KG1 (cell line): ENCODE measurements at regions not wholly inside any gene's neighbourhood (a gene's known extent, or its start where the extent isn't known, plus 50 kb on each side); places are given as distances from the start of the nearest gene placed in this dataset.
"Not testable (repeated sequence)": the region's sequence is repeated elsewhere in the genome, so short reads cannot be mapped to it uniquely, and the experiment has no call there.

Experiments used
- DNase-seq: peaks from one replicate; lab custom pipeline; 2025; lab: John Stamatoyannopoulos, UW

DNA sequence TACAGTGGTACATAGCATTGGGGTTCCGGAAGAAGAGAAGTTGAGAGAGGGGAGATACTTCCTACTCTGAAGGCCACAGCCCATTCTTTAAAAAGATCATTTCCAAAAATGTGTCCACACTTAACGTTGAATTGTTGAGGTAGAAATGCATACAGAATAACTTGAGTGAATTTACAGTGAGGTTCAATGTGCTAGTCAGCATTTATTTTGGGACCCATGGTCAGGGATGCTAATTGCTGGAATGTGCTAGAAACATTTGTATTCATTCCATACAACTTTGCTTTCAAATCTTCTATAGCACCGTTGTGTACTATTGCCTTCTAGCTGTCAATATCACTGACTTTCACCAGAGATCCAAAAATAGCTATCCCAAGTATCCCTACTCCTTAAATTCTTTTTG, 325.9 kb downstream of the SATB2 start:
- no peak for DNase-seq

- DNase-seq, result no peak
These were observed 326.5 kb downstream of the SATB2 start for GRCh38 chr2:199131136-199131655.

- no peak for DNase-seq
These were observed 327.2 kb downstream of the SATB2 start for GRCh38 chr2:199130501-199130900.

DNA sequence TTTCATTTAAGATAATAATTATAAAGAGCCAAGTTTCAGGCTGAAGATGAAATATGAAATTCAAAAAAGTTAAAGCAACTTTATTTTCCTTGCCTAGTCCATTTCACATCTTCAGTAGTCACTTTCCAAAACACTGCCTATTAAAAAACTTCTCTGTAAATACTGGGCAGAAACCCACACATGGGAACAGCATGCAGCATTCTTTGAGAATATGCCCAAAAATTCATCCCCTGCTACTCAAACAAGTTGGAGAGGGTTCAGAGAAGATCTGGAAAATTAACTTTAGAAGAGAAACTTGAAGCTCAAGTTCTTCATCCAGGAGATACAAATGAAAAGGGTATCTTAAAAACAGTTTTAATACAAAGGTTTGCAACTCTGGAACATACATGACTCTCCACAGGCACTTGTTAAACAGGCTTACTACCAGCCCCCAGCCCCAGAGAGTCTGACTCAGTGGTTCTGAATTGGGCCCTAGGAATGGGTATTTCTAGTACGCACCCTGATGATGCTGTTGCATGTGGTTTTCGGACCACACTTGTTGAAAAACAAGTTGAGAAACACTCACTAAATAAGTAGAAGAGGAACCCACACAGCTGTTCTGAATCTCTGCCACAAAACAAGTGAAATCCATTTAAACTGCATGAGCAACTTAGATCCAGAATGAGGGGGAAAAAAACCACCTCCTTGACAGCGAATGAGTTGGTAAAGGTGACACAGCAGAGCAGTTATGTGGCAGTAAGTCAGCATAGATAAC, 329.1 kb downstream of the SATB2 start:
- DNase-seq, result no peak

- DNase-seq, result no peak
These were observed 337.9 kb downstream of the SATB2 start for GRCh38 chr2:199119796-199120195.

DNA sequence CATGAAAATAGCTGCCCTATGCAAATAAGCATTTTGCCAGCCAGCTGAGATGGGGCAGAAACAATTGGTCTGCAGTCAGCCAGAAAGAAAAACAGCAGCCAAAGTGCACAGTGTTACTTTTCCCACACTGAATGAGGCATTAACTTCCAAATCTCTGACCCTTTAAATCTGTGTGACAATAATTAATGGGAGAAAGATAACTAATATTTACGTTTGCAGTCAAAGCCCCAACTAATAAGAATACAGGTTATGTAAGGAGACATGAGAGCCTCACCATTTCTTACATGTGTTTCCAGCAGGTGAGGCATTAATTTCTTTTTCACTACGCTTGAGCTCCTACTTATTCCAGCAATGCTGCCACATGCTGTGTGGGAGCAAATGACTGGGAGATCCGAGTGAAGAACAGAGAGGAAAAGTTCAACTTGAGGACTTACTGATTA, 339.0 kb downstream of the SATB2 start:
- no peak for DNase-seq

GRCh38 chr2:199115169-199115568, 342.6 kb downstream of the SATB2 start:
- no peak for DNase-seq

GRCh38 chr2:199113111-199113510, 344.6 kb downstream of the SATB2 start:
- no peak for DNase-seq

DNA sequence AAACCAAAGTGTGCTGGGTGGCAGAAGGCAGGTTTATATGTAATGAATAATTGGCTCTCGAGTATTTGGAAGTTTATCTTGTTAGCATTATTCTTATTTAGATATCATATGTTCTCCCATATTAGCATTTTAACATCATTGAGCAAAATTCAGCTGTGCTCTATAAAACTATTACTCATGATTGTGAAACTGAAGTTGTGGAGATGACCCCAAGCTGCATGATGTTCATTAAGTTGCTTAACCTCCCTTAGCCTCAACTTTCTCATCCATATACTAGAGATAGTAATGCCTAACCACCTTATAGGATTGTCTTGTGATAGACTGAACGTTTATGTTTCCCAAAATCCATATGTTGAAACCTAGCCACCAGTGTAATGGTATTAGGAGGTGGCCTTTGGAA, 346.3 kb downstream of the SATB2 start:
- no peak for DNase-seq

GRCh38 chr2:199108056-199108455, 349.7 kb downstream of the SATB2 start:
- no peak for DNase-seq

DNA sequence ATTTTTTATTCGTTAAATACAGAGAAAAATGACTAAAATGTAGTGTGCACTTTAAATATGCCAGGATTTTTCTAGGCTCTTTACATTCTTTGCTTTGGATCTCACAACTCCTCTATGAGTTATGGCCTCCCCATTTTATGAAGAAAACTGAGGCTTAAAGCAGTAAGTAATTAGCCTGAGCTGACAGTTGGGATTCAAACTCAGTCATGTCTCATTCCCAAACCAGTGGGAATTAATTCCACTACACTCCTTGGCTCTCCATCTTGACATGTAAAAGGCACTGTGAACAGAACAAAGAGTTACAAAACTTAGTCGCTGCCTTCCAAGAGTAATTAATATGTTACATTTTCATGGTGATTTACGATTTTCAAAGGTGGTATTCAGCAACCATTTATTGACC, 351.9 kb downstream of the SATB2 start:
- DNase-seq, result no peak

DNA sequence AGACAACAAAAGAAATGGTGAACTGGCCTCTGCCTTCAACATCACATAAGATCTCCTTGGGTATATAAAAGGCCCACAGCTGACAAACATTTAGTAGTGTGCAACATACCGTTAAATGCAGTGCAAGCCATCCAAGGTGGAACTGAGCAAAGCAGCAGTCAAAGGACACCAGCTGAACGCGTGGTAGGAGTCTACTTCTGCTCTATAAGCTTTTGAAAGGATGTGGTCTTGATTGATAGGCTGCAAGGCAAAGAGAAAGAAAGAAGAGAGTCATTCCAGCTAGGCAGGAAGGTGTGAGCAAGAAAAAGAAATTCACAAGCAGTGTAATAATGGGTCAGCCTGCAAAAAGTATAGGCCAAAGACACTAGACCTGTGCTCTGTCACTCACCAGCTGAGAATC, 356.3 kb downstream of the SATB2 start:
- DNase-seq, result no peak

- no peak for DNase-seq
These were observed 357.2 kb downstream of the SATB2 start for GRCh38 chr2:199100326-199101110.

DNA sequence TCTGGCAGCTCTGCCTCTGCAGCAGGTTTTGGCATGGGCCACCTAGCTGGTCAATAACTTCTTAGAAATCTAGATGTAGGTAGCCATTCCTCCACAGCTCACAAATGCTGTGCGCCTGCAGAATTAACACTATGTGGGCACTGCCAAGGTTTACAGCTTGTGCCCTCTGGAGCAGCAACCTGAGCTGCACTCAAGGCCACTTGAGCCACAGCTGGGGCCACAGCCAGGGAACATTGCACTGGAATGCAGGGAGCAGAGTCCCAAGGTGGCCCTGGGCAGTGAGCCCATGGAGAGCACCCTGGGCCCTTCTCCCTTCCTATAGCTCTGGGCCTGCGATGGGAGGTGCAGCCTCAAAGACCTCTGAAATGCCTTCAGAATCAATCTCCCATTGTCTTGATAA, 365.3 kb downstream of the SATB2 start:
- no peak for DNase-seq

DNA sequence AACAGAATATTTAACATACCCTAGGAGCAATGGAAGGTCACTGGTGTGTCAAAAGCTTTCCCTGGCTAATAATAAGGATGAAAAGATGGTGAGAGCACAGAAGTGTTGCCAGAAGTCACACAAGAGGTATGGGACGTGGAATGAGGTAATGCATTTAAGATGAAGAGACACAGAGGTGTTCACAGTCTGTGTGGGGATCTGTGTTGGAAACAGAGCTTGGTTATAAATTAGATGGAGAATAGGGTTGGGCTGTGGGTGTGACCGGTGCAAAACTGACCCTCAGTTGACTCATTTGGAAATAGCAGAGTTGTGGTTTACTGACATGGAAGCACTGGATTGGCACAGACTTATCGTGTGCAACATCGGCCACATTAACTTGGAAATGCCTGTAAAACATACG, 372.5 kb downstream of the SATB2 start:
- DNase-seq, result no peak

DNA sequence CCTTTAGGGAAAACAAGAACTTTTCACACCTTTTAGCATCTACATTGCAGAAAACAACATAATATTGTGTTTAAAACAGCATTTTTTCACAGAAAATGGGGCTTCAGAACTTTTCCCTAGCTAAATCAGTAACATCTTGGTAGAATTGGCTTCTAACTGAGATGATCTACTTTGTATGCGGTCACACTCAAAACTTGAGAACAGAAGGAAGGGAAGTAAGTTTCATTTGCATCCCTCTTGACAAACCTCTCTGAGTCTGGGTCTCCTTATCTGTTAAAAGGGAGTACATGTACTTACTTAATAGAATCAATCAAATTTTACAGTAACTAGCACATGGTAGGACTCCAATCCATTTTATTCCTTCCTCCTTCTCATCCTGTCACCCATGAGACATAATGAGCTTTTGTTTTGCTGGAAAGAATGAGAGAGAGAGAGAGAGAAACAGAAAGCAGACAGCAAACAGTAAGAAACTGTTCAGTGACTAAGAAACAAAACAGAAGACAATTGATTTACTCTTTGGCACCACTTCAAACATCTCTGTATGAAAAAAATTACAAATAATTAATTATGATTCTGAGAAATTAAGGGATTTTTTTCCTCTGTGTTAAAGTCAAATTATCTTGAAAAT, 387.3 kb downstream of the SATB2 start:
- no peak for DNase-seq

DNA sequence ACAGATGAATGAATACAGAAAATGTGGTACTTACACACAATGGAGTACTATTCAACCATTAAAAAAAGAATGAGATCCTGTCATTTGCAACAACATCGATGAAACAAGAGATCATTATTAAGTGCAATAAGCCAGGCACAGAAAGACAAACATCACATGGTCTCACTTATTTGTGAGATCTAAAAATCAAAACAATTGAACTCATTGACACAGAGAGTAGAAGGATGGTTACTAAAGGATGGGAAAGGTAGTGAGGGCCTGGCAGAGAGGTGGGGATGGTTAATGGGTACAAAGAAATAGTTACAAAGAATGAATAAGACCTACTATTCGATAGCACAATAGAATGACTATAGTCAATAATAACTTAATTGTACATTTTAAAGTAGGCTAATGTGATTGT, 393.5 kb downstream of the SATB2 start:
- DNase-seq, result no peak

- no peak for DNase-seq
These were observed 399.8 kb downstream of the SATB2 start for GRCh38 chr2:199057936-199058335.

DNA sequence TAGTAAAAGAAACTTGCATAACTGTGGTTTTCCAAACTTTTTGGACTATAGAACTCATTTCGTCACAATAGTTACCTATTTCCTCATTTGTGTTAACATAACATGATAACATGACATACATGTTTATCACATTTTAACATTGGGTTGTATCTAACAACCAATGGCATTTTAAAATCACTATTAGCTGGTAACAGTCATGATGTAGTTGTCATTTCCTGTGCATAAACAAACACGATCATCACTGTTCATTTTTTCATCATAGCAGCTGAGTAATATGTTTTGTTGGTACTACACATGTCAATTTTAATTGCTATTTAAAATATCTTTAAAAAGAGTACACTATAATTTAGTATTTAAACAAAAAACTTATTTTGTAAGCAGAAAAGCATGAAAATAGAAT, 402.4 kb downstream of the SATB2 start:
- DNase-seq, result no peak

DNA sequence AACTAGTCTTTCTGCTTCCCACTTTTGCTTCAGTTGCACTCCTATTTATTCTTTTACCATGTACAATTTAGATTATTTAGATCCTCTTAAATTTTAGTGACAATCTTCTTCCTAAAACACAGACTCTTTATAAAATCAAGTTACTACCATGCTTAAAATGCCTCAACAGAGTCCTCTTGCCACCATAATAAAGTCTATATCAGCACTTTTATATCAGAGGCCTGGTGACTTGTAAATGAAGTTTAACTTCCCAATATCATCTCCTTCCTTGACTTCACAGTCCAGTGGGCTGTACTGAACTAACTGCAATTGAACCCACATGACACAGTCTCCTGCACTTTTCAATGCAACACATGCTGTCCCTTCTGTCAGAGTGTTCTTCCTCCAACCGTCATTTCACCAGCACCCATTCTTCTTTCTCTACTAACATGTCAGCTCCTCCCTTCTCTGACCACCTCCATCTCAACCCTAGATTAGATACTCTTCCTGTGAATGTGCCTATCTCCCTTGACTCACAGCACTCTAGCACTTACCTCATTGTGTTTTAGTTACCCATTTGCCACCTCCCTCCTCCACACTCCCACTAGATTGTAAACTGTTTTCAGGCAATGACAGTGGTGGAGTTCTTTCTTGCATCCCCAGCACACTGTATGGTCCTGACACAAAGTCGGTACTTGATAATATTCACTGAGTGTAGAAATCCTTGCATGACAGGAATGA, 414.9 kb downstream of the SATB2 start:
- DNase-seq, result no peak

DNA sequence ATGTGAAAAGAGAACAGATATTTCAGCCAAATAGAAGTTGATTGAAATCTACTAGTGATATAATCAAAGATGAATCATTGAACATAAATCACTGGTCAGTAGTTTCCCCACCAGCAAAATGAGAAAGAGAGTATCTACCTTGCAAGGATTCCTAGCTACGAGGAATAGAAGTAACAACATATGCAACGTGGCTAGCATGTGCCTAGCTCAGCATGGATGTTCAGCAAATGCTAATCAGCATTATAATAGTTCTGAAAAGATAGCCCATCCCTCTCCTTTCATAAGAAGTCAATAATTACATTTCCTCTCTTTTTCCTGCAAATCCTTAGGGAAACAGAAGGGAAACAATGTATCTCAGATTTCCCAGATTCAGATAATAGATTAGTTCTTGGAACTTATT, 417.2 kb downstream of the SATB2 start:
- no peak for DNase-seq

GRCh38 chr2:199033761-199034160, 424.0 kb downstream of the SATB2 start:
- not testable (repeated sequence) for DNase-seq
